Mammary epithelial cell (primary cell): ENCODE measurements at regions not wholly inside any gene's neighbourhood (a gene's known extent, or its start where the extent isn't known, plus 50 kb on each side); places are given as distances from the start of the nearest gene placed in this dataset.

Experiments
- EZH2 ChIP-seq: IDR thresholded peaks from 2 replicates; pipeline ENCODE4 v1.6.1; 2012; ENCODE audit warnings: low read length, inconsistent platforms, borderline replicate concordance
- TF ChIP-seq, protein P1 (sequence below), 2 donors: IDR thresholded peaks in 1 of 2; conservative IDR thresholded peaks in 1 of 2; 2 replicates each; pipeline ENCODE4 v1.5.1; 2011 to 2012; ENCODE audit warnings: inconsistent platforms in 2 of 2, low read length in 2 of 2, mild to moderate bottlenecking in 2 of 2, control low read depth in 1 of 2, low read depth in 1 of 2; ENCODE audit not compliant: insufficient read depth in 1 of 2; ENCODE audit errors: extremely low read depth in 1 of 2

GRCh38 chr3:26498271-26498670 lies 124.3 kb upstream of the LRRC3B start:
- TF ChIP-seq EZH2: no peak
- TF ChIP-seq, protein P1, sequence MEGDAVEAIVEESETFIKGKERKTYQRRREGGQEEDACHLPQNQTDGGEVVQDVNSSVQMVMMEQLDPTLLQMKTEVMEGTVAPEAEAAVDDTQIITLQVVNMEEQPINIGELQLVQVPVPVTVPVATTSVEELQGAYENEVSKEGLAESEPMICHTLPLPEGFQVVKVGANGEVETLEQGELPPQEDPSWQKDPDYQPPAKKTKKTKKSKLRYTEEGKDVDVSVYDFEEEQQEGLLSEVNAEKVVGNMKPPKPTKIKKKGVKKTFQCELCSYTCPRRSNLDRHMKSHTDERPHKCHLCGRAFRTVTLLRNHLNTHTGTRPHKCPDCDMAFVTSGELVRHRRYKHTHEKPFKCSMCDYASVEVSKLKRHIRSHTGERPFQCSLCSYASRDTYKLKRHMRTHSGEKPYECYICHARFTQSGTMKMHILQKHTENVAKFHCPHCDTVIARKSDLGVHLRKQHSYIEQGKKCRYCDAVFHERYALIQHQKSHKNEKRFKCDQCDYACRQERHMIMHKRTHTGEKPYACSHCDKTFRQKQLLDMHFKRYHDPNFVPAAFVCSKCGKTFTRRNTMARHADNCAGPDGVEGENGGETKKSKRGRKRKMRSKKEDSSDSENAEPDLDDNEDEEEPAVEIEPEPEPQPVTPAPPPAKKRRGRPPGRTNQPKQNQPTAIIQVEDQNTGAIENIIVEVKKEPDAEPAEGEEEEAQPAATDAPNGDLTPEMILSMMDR (conservative IDR thresholded peaks at IDR 0.05 in 1 of 2, IDR thresholded peaks at IDR 0.05 in 1 of 2; ENCODE audit: extremely low read depth in 1 of 2, insufficient read depth in 1 of 2, low read depth in 1 of 2, low read length in 2 of 2): no peak
